ENCODE measurements at regions not wholly inside any gene's neighbourhood (a gene's known extent, or its start where the extent isn't known, plus 50 kb on each side); places are given as distances from the start of the nearest gene placed in this dataset.

- TF ChIP-seq CTCF (conservative IDR thresholded peaks at IDR 0.05; ENCODE audit: low read depth, low read length) (no peak), EZH2phosphoT487 (IDR thresholded peaks at IDR 0.05; ENCODE audit: borderline replicate concordance, low read length) (no peak)
Observed at GRCh38 chr6:4295783-4296155, 160.4 kb upstream of the ECI2 start.
